CD4-positive, alpha-beta T cell (primary cell): ENCODE measurements at regions not wholly inside any gene's neighbourhood (a gene's known extent, or its start where the extent isn't known, plus 50 kb on each side); places are given as distances from the start of the nearest gene placed in this dataset.

Source experiments
- ATAC-seq: fragments of 200-7000 bp; cut with Tn5 transposase; one replicate; pipeline ENCODE4 v1.10.0; 2022; ENCODE audit warnings: mild to moderate bottlenecking; ENCODE audit not compliant: poor library complexity
- CTCF ChIA-PET: fragments of 350-600 bp; sonication (Branson Sonifier 250); formaldehyde crosslinking; loops from one replicate; lab custom pipeline; 2021; ENCODE audit warnings: antibody characterized with exemption, inconsistent platforms; lab: Charles Lee
- POLR2A ChIA-PET: fragments of 350-600 bp; sonication (Branson Sonifier 250); formaldehyde crosslinking; loops from one replicate; lab custom pipeline; 2021; ENCODE audit warnings: antibody characterized with exemption, inconsistent platforms; lab: Charles Lee
- DNase-seq, 14 experiments: peaks; one replicate each; pipeline ENCODE4 v3.0.0-alpha.2; 2013 to 2020; ENCODE audit warnings: mixed read lengths in 2 of 14
- H3K27ac ChIP-seq, 2 donors: one replicate each; pipeline versions ENCODE4 v1.5.1 to v1.7.0; 2013; ENCODE audit warnings: low read length in 2 of 2, low read depth in 1 of 2, mild to moderate bottlenecking in 1 of 2
- H3K27me3 ChIP-seq, 2 experiments: 1 replicate in 1 of 2; 2 replicates in 1 of 2; pipeline versions ENCODE4 v1.6.1 to v1.7.0; 2013; ENCODE audit warnings: low read length in 2 of 2, control low read depth in 1 of 2, mild to moderate bottlenecking in 1 of 2, moderate library complexity in 1 of 2; ENCODE audit not compliant: insufficient read depth in 2 of 2, control insufficient read depth in 1 of 2
- H3K36me3 ChIP-seq: one replicate; pipeline ENCODE4 v1.6.1; 2013; ENCODE audit warnings: low read length, control low read depth; ENCODE audit not compliant: insufficient read depth
- H3K4me1 ChIP-seq: one replicate; pipeline ENCODE4 v1.6.1; 2013; ENCODE audit warnings: low read length, control low read depth; ENCODE audit not compliant: insufficient read depth
- H3K4me3 ChIP-seq: one replicate; pipeline ENCODE4 v1.5.1; 2013; ENCODE audit warnings: mild to moderate bottlenecking, low read length, moderate library complexity
- H3K9me3 ChIP-seq, 2 experiments: 1 replicate in 1 of 2; 2 replicates in 1 of 2; pipeline versions ENCODE4 v1.6.1 to v1.7.0; 2013; ENCODE audit warnings: low read length in 2 of 2, mild to moderate bottlenecking in 2 of 2, control low read depth in 1 of 2, moderate library complexity in 1 of 2; ENCODE audit not compliant: control insufficient read depth in 1 of 2, insufficient read depth in 1 of 2
- H3K27ac Mint-ChIP-seq: one replicate; pipeline ENCODE4 v1.8.0; 2020; ENCODE audit warnings: mixed read lengths
- H3K27me3 Mint-ChIP-seq: one replicate; pipeline ENCODE4 v1.8.0; 2021; ENCODE audit warnings: mixed read lengths
- H3K36me3 Mint-ChIP-seq: one replicate; pipeline ENCODE4 v1.8.0; 2021; ENCODE audit warnings: low read depth, mixed read lengths
- H3K4me1 Mint-ChIP-seq: one replicate; pipeline ENCODE4 v1.8.0; 2021; ENCODE audit warnings: low read depth, mixed read lengths
- H3K4me3 Mint-ChIP-seq: one replicate; pipeline ENCODE4 v1.8.0; 2020; ENCODE audit warnings: mild to moderate bottlenecking, mixed read lengths
- H3K9me3 Mint-ChIP-seq: one replicate; pipeline ENCODE4 v1.8.0; 2020; ENCODE audit warnings: mixed read lengths
- CTCF ChIP-seq: fragments of 200-600 bp; IDR thresholded peaks from one replicate; pipeline ENCODE4 v1.8.0; 2022; ENCODE audit warnings: antibody characterized with exemption, mild to moderate bottlenecking
- intact Hi-C, 2 experiments: fragments of 100-400 bp; cut with DNase I in 1 of 2; cut with micrococcal nuclease in 1 of 2; formaldehyde crosslinking; loops; one replicate each; pipeline versions ENCODE4 v1.15.1 to v1.9.0; 2023 to 2025; cut with DNase I, micrococcal nuclease

- no peaks in the 10 kb centered on the region for H3K4me1 ChIP-seq
- POLR2A ChIA-PET, result interaction anchor here (0.7 kb wide), 1 partner anchor 278 kb away, joined by 3 read pairs; no protein-coding TSS in a partner anchor
- H3K9me3 ChIP-seq, result peaks cover 3 to 7% of the 10 kb centered on the region in 2 experiments
- H3K36me3 ChIP-seq, result no peaks in the 10 kb centered on the region
- H3K27ac ChIP-seq, result no peak overlapping the region
- no peaks in the 10 kb centered on the region for H3K4me1 Mint-ChIP-seq
- H3K36me3 Mint-ChIP-seq, result no peaks in the 10 kb centered on the region
- peaks cover 6% of the 10 kb centered on the region for H3K9me3 Mint-ChIP-seq
- no peak overlapping the region for H3K4me3 ChIP-seq
- CTCF ChIA-PET, result no interaction called here
- intact Hi-C loops, result no loop called here
- no peaks in the 10 kb centered on the region for H3K27me3 Mint-ChIP-seq
- TF ChIP-seq CTCF, result no peak
- no peak for DNase-seq
- H3K27me3 ChIP-seq, result peaks cover 0 to 2% of the 10 kb centered on the region in 2 experiments
- no peak for ATAC-seq
- H3K4me3 Mint-ChIP-seq, result no peak overlapping the region
- no peak overlapping the region for H3K27ac Mint-ChIP-seq
Observed at GRCh38 chr12:126506426-126507182, 1441.4 kb downstream of the AACS start.

GRCh38 chr12:126507231-126507630 lies 1442.0 kb downstream of the AACS start:
- POLR2A ChIA-PET, result interaction anchor here (0.7 kb wide), 1 partner anchor 277 kb away, joined by 3 read pairs; no protein-coding TSS in a partner anchor
- H3K27me3 Mint-ChIP-seq, result no peaks in the 10 kb centered on the region

GRCh38 chr12:126509572-126509971 lies 1444.3 kb downstream of the AACS start:
- ChIA-PET POLR2A (no interaction called here), CTCF (no interaction called here)
- H3K27ac Mint-ChIP-seq, result no peak overlapping the region
- no peaks in the 10 kb centered on the region for H3K27me3 Mint-ChIP-seq
- Histone ChIP-seq H3K4me1 (no peaks in the 10 kb centered on the region), H3K4me3 (no peak overlapping the region), H3K9me3 (peaks cover 7% of the 10 kb centered on the region in 2 experiments), H3K36me3 (no peaks in the 10 kb centered on the region), H3K27ac (no peak overlapping the region), H3K27me3 (peaks cover 0 to 2% of the 10 kb centered on the region in 2 experiments)
- ATAC-seq (no peak), DNase-seq (no peak)
- no peaks in the 10 kb centered on the region for H3K4me1 Mint-ChIP-seq
- no peak overlapping the region for H3K4me3 Mint-ChIP-seq
- peaks cover 6% of the 10 kb centered on the region for H3K9me3 Mint-ChIP-seq
- intact Hi-C loops, result no loop called here
- no peak for TF ChIP-seq CTCF
- no peaks in the 10 kb centered on the region for H3K36me3 Mint-ChIP-seq

More at GRCh38 chr12:126507231-126507630, 1442.0 kb downstream of the AACS start:
- no peak overlapping the region for H3K27ac Mint-ChIP-seq
- TF ChIP-seq CTCF, result no peak
- H3K36me3 ChIP-seq, result no peaks in the 10 kb centered on the region
- ATAC-seq (no peak), DNase-seq (no peak)
- no peaks in the 10 kb centered on the region for H3K4me1 ChIP-seq
- H3K4me3 ChIP-seq, result no peak overlapping the region
- no peak overlapping the region for H3K27ac ChIP-seq
- H3K36me3 Mint-ChIP-seq, result no peaks in the 10 kb centered on the region
- CTCF ChIA-PET, result no interaction called here
- H3K27me3 ChIP-seq, result peaks cover 0 to 2% of the 10 kb centered on the region in 2 experiments
- intact Hi-C loops, result no loop called here
- H3K4me1 Mint-ChIP-seq, result no peaks in the 10 kb centered on the region
- H3K9me3 Mint-ChIP-seq, result peaks cover 6% of the 10 kb centered on the region
- peaks cover 3 to 7% of the 10 kb centered on the region in 2 experiments for H3K9me3 ChIP-seq
- no peak overlapping the region for H3K4me3 Mint-ChIP-seq
